Keratinocyte (primary cell): ENCODE measurements at regions not wholly inside any gene's neighbourhood (a gene's known extent, or its start where the extent isn't known, plus 50 kb on each side); places are given as distances from the start of the nearest gene placed in this dataset.

ENCODE experiments used
- DNase-seq: peaks from one replicate; pipeline ENCODE4 v3.0.0-alpha.2; 2011; ENCODE audit warnings: low read depth, missing footprints, low spot score
- FAIRE-seq: peaks from 2 replicates; lab custom pipeline; 2011; peaks lifted over from hg19 to GRCh38; lab: Jason Lieb, UNC
- H2AFZ ChIP-seq: 2 replicates; pipeline ENCODE4 v1.6.0; 2012; ENCODE audit warnings: low read length, control low read depth, inconsistent platforms; ENCODE audit not compliant: control insufficient read depth
- H3K27ac ChIP-seq: 2 replicates; pipeline ENCODE4 v1.5.1; 2011; ENCODE audit warnings: low read length; ENCODE audit not compliant: control insufficient read depth, insufficient read depth
- H3K27me3 ChIP-seq: 3 replicates; pipeline ENCODE4 v1.6.0; 2011; ENCODE audit warnings: low read length; ENCODE audit not compliant: control insufficient read depth, insufficient read depth; ENCODE audit errors: extremely low read depth
- H3K36me3 ChIP-seq, 2 experiments: 2 replicates in 1 of 2; 3 replicates in 1 of 2; pipeline ENCODE4 v1.5.1; 2011; ENCODE audit warnings: low read length in 2 of 2, mild to moderate bottlenecking in 1 of 2; ENCODE audit not compliant: control insufficient read depth in 2 of 2, insufficient read depth in 2 of 2; ENCODE audit errors: extremely low read depth in 1 of 2
- H3K4me1 ChIP-seq: 3 replicates; pipeline ENCODE4 v1.5.1; 2011; ENCODE audit warnings: low read length; ENCODE audit not compliant: control insufficient read depth, insufficient read depth; ENCODE audit errors: extremely low read depth
- H3K4me2 ChIP-seq: 3 replicates; pipeline ENCODE4 v1.6.0; 2011; ENCODE audit warnings: low read depth, low read length; ENCODE audit not compliant: control insufficient read depth, insufficient read depth; ENCODE audit errors: extremely low read depth
- H3K4me3 ChIP-seq, 3 experiments: fragments of 200-600 bp in 1 of 3; sonication (generic) in 1 of 3; 2 replicates in 2 of 3; 3 replicates in 1 of 3; pipeline ENCODE4 v1.5.1; 2011 to 2016; ENCODE audit warnings: low read length in 3 of 3, mild to moderate bottlenecking in 3 of 3, control low read depth in 2 of 3, inconsistent platforms in 1 of 3, low read depth in 1 of 3, mixed read lengths in 1 of 3, mixed run types in 1 of 3, moderate library complexity in 1 of 3; ENCODE audit not compliant: control insufficient read depth in 2 of 3, insufficient read depth in 2 of 3; ENCODE audit errors: extremely low read depth in 1 of 3
- H3K79me2 ChIP-seq: 2 replicates; pipeline ENCODE4 v1.6.0; 2012; ENCODE audit warnings: low read length; ENCODE audit not compliant: control insufficient read depth, insufficient read depth
- H3K9ac ChIP-seq: 3 replicates; pipeline ENCODE4 v1.6.0; 2011; ENCODE audit warnings: low read length; ENCODE audit not compliant: control insufficient read depth, insufficient read depth; ENCODE audit errors: extremely low read depth
- H3K9me1 ChIP-seq: 3 replicates; pipeline ENCODE4 v1.6.0; 2011; ENCODE audit warnings: low read length; ENCODE audit not compliant: control insufficient read depth, insufficient read depth; ENCODE audit errors: extremely low read depth
- H3K9me3 ChIP-seq: 2 replicates; pipeline ENCODE4 v1.5.1; 2012; ENCODE audit warnings: low read depth, low read length; ENCODE audit not compliant: control insufficient read depth
- H4K20me1 ChIP-seq: 3 replicates; pipeline ENCODE4 v1.6.0; 2011; ENCODE audit warnings: low read length; ENCODE audit not compliant: control insufficient read depth, insufficient read depth; ENCODE audit errors: extremely low read depth
- CTCF ChIP-seq, 3 experiments: IDR thresholded peaks in 1 of 3; conservative IDR thresholded peaks in 1 of 3; optimal IDR thresholded peaks in 1 of 3; 2 replicates in 2 of 3; 3 replicates in 1 of 3; pipeline versions ENCODE3 to v1.5.1; 2011; ENCODE audit warnings: low read length in 3 of 3, mild to moderate bottlenecking in 3 of 3, moderate library complexity in 2 of 3, control low read depth in 1 of 3, inconsistent platforms in 1 of 3; ENCODE audit not compliant: insufficient read depth in 2 of 3; ENCODE audit errors: extremely low read depth in 1 of 3
- EZH2 ChIP-seq: IDR thresholded peaks from one replicate; pipeline ENCODE4 v1.6.1; 2012; ENCODE audit warnings: inconsistent platforms, mild to moderate bottlenecking, low read length, moderate library complexity
- dilution Hi-C: fragments of 300-500 bp; cut with MboI; formaldehyde crosslinking; loops from one replicate; pipeline ENCODE4 v1.7.0; 2020; ENCODE audit warnings: low sequenced_read_pairs; ENCODE audit not compliant: extremely low pct_ligation_motif_present

- Histone ChIP-seq H3K9me3 (no peaks in the 10 kb centered on the region), H3K79me2 (no peaks in the 10 kb centered on the region), H3K9me1 (no peaks in the 10 kb centered on the region), H3K36me3 (no peaks in the 10 kb centered on the region), H3K27ac (no peak overlapping the region), H3K4me3 (no peak overlapping the region), H3K4me2 (no peak overlapping the region), H2AFZ (no peak overlapping the region), H3K27me3 (no peaks in the 10 kb centered on the region), H4K20me1 (no peaks in the 10 kb centered on the region), H3K9ac (no peak overlapping the region), H3K4me1 (peaks cover 10% of the 10 kb centered on the region)
- dilution Hi-C loops: no loop called here
- FAIRE-seq (no peak), DNase-seq (no peak)
- no peak for TF ChIP-seq EZH2
- no peak for TF ChIP-seq CTCF (optimal IDR thresholded peaks at IDR 0.05 in 1 of 3, IDR thresholded peaks at IDR 0.05 in 1 of 3, conservative IDR thresholded peaks at IDR 0.05 in 1 of 3; ENCODE audit: extremely low read depth in 1 of 3, insufficient read depth in 2 of 3, low read length in 3 of 3)
Measured at GRCh38 chr5:34496260-34496691, 159.9 kb upstream of the RAI14 start.

GRCh38 chr5:34496701-34497469 is 159.2 kb upstream of the RAI14 start:
- Histone ChIP-seq H3K36me3 (no peaks in the 10 kb centered on the region), H2AFZ (no peak overlapping the region), H3K79me2 (no peaks in the 10 kb centered on the region), H3K9me3 (no peaks in the 10 kb centered on the region), H3K9me1 (no peaks in the 10 kb centered on the region), H3K27me3 (no peaks in the 10 kb centered on the region), H3K4me2 (no peak overlapping the region), H3K4me1 (peaks cover 10% of the 10 kb centered on the region), H3K9ac (no peak overlapping the region), H4K20me1 (no peaks in the 10 kb centered on the region), H3K4me3 (no peak overlapping the region), H3K27ac (no peak overlapping the region)
- TF ChIP-seq EZH2 (no peak), CTCF (optimal IDR thresholded peaks at IDR 0.05 in 1 of 3, IDR thresholded peaks at IDR 0.05 in 1 of 3, conservative IDR thresholded peaks at IDR 0.05 in 1 of 3; ENCODE audit: extremely low read depth in 1 of 3, insufficient read depth in 2 of 3, low read length in 3 of 3) (no peak)
- FAIRE-seq: no peak
- no peak for DNase-seq
- dilution Hi-C loops: no loop called here
